Hepatocyte (in vitro differentiated cells): ENCODE measurements at regions not wholly inside any gene's neighbourhood (a gene's known extent, or its start where the extent isn't known, plus 50 kb on each side); places are given as distances from the start of the nearest gene placed in this dataset.

Source experiments
- EZH2 ChIP-seq: fragments of 200-600 bp; sonication (generic); IDR thresholded peaks from 2 replicates; pipeline ENCODE4 v1.6.1; 2016; ENCODE audit warnings: antibody characterized with exemption, mild to moderate bottlenecking, borderline replicate concordance
- EZH2phosphoT487 ChIP-seq: fragments of 200-600 bp; sonication (generic); IDR thresholded peaks from one replicate; pipeline ENCODE4 v1.6.1; 2018; ENCODE audit warnings: antibody characterized with exemption, mild to moderate bottlenecking, low read depth, moderate library complexity; ENCODE audit not compliant: unreplicated experiment, severe bottlenecking
- TF ChIP-seq, protein P1 (sequence below): fragments of 200-600 bp; sonication (generic); IDR thresholded peaks from 2 replicates; pipeline ENCODE4 v1.5.1; 2016; ENCODE audit warnings: antibody characterized with exemption, mild to moderate bottlenecking; ENCODE audit not compliant: poor library complexity

DNA sequence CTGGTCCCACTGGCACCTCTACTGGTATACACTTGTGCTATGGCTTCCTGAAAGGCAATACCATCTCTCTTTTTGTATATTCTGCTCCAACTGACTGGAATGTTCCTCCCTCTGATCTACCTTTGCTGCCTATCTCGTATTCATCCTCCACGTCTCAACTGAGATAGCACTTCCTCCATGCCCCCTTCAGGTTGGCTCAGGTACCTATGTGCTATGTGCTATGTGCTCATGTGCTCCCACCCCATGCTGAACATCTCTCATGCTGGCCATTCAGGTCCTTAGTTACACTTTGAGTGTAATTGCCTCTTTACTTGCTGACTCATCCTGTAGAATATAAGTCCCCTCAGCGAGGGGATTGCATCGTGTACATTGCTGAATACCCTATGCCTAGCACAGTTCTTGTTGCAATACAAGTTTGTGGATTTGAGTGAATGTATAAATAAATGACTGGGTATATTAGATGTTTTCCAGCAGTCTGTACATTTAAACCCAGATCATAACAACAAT is 156.9 kb downstream of the SOX2 start:
- TF ChIP-seq, protein P1, sequence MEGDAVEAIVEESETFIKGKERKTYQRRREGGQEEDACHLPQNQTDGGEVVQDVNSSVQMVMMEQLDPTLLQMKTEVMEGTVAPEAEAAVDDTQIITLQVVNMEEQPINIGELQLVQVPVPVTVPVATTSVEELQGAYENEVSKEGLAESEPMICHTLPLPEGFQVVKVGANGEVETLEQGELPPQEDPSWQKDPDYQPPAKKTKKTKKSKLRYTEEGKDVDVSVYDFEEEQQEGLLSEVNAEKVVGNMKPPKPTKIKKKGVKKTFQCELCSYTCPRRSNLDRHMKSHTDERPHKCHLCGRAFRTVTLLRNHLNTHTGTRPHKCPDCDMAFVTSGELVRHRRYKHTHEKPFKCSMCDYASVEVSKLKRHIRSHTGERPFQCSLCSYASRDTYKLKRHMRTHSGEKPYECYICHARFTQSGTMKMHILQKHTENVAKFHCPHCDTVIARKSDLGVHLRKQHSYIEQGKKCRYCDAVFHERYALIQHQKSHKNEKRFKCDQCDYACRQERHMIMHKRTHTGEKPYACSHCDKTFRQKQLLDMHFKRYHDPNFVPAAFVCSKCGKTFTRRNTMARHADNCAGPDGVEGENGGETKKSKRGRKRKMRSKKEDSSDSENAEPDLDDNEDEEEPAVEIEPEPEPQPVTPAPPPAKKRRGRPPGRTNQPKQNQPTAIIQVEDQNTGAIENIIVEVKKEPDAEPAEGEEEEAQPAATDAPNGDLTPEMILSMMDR = no peak
- TF ChIP-seq EZH2phosphoT487 (no peak), EZH2 (no peak)
